Right lobe of liver (tissue), 6 donors: ENCODE measurements at regions not wholly inside any gene's neighbourhood (a gene's known extent, or its start where the extent isn't known, plus 50 kb on each side); places are given as distances from the start of the nearest gene placed in this dataset.

ENCODE experiments used
- ATAC-seq, 4 donors: fragments of 200-7000 bp; cut with Tn5 transposase; one replicate each; pipeline ENCODE4 v1.9.1; 2020; ENCODE audit warnings: mild to moderate bottlenecking in 4 of 4, moderate library complexity in 4 of 4
- DNase-seq, 3 donors: peaks; one replicate each; pipeline ENCODE4 v3.0.0-alpha.2; 2020
- H3K27ac ChIP-seq, 3 donors: fragments of 200-600 bp; one replicate each; pipeline ENCODE4 v1.8.0; 2022
- H3K27me3 ChIP-seq, 2 donors: fragments of 200-600 bp; one replicate each; pipeline ENCODE4 v1.8.0; 2022
- H3K36me3 ChIP-seq, 4 donors: fragments of 200-600 bp; sonication (generic) in 1 of 4; one replicate each; pipeline versions ENCODE4 v1.5.1 to v1.8.0; 2017 to 2022; ENCODE audit warnings: control low read depth in 1 of 4
- H3K4me1 ChIP-seq, 4 donors: fragments of 200-600 bp; sonication (generic) in 1 of 4; one replicate each; pipeline versions ENCODE4 v1.5.1 to v1.8.0; 2017 to 2022; ENCODE audit warnings: control low read depth in 1 of 4
- H3K4me3 ChIP-seq, 3 donors: fragments of 200-600 bp; one replicate each; pipeline ENCODE4 v1.8.0; 2022
- H3K9me3 ChIP-seq, 4 donors: fragments of 200-600 bp; sonication (generic) in 1 of 4; one replicate each; pipeline versions ENCODE4 v1.5.1 to v1.8.0; 2017 to 2022; ENCODE audit warnings: control low read depth in 1 of 4
- POLR2A ChIP-seq: fragments of 450-650 bp; IDR thresholded peaks from one replicate; pipeline ENCODE4 v1.6.1; 2017; ENCODE audit warnings: antibody characterized with exemption, mild to moderate bottlenecking
- WGBS: methylation state at CpG from one replicate; pipeline ENCODE4 v1.1.6; 2018; ENCODE audit warnings: low coverage, low lambda C conversion rate; ENCODE audit not compliant: insufficient coverage; ENCODE audit errors: missing lambda C conversion rate; 5-methylcytosine and 5-hydroxymethylcytosine counted together
- intact Hi-C, 2 donors: fragments of 100-400 bp; cut with DNase I; formaldehyde crosslinking; loops; one replicate each; pipeline versions ENCODE4 v1.11.2 to v1.14.1; 2022
- TF ChIP-seq, protein P1 (sequence below), 4 donors: fragments of 200-600 bp in 3 of 4; fragments of 450-650 bp in 1 of 4; IDR thresholded peaks; one replicate each; pipeline versions ENCODE4 v1.5.1 to v1.8.0; 2016 to 2022; ENCODE audit warnings: antibody characterized with exemption in 4 of 4, mild to moderate bottlenecking in 2 of 4
- donor health status: DM: no; HTN: yes; CAD: no.
- donor health status: DM: no; HTN: no; CAD: no.
- donor health status: DM: no; HTN: no; CAD: no.
- donor health status: DM: no; HTN: yes; CAD: no.
- donor health status: DM: no; HTN: yes; CAD: no.

DNA sequence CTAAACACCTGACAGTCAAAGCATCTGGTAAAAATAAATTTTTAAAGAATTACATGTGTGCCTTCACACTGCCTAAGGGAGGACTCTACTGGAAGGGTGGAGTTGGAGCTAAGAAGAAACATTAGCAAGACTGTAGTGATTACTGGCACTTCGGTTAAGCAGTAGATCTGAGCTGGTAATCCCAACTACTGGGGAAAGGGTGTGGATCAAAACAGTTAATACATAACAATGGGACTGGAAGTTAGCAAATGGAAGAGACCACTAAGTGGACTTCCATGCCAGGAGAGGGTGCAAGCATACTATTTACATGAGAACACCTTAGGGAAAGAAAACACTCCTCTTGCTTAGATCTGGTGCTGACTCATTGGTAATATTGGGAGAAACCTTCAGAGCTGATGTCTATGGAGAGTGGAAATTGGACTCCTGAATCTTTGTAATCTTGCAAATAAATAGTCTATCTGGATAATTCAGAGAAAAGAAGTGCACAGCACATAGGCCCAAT is 519.6 kb upstream of the LINC00305 start:
- Histone ChIP-seq H3K4me3 (no peak overlapping the region), H3K9me3 (no peaks in the 10 kb centered on the region), H3K36me3 (no peaks in the 10 kb centered on the region), H3K27me3 (no peaks in the 10 kb centered on the region), H3K27ac (no peak overlapping the region), H3K4me1 (no peaks in the 10 kb centered on the region)
- no peak for ATAC-seq
- TF ChIP-seq POLR2A = no peak
- TF ChIP-seq, protein P1, sequence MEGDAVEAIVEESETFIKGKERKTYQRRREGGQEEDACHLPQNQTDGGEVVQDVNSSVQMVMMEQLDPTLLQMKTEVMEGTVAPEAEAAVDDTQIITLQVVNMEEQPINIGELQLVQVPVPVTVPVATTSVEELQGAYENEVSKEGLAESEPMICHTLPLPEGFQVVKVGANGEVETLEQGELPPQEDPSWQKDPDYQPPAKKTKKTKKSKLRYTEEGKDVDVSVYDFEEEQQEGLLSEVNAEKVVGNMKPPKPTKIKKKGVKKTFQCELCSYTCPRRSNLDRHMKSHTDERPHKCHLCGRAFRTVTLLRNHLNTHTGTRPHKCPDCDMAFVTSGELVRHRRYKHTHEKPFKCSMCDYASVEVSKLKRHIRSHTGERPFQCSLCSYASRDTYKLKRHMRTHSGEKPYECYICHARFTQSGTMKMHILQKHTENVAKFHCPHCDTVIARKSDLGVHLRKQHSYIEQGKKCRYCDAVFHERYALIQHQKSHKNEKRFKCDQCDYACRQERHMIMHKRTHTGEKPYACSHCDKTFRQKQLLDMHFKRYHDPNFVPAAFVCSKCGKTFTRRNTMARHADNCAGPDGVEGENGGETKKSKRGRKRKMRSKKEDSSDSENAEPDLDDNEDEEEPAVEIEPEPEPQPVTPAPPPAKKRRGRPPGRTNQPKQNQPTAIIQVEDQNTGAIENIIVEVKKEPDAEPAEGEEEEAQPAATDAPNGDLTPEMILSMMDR (IDR thresholded peaks at IDR 0.05) = no peak
- no peak for DNase-seq
- intact Hi-C loops = no loop called here
- WGBS = 73% methylated on average over 1 of the region's 1 CpG

DNA sequence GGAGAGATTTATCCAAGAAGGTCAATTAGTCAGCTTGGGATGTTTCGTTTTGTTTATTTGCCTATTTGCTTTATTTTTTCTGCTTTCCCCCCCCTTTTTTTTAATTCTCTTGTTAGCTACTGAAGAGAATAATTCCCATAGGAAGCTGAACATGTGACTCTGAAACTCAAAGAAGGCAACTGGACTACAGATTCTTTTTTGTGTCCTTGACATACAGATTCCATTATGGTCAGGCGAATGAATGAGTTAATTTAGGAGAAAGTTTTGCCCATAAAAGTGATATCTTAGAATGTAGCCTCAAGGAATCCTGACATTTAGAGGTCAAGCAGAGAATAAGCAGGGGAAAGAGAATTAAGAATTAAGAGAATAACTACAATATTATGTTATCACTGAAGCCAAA is 514.2 kb upstream of the LINC00305 start:
- no peak for ATAC-seq
- Histone ChIP-seq H3K4me1 (no peaks in the 10 kb centered on the region), H3K4me3 (no peak overlapping the region), H3K27me3 (no peaks in the 10 kb centered on the region), H3K9me3 (no peaks in the 10 kb centered on the region), H3K27ac (no peak overlapping the region), H3K36me3 (no peaks in the 10 kb centered on the region)
- intact Hi-C loops = no loop called here
- no peak for DNase-seq
- TF ChIP-seq POLR2A = no peak
- WGBS = 64% methylated on average over 2 of the region's 2 CpGs

DNA sequence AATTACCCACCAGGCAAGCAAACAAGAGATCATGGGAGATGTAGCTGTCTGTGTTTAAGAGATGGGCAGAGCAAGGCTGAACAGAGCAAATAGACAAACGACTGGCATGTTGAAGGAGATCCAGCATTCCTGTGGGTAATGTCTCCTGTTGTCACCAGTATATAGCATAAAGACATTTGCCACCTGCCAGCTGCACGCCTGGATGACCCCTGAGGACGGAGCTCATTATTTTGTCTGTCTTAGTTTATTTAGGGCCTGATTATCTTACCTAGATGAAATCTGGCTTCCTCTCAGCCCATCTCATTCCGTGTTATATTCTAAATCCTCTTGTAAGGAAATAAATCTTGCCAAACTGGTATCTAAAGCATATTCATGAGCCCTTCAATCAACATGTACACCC is 510.3 kb upstream of the LINC00305 start:
- Histone ChIP-seq H3K9me3 (no peaks in the 10 kb centered on the region), H3K36me3 (no peaks in the 10 kb centered on the region), H3K27ac (no peak overlapping the region), H3K4me3 (no peak overlapping the region), H3K27me3 (no peaks in the 10 kb centered on the region), H3K4me1 (no peaks in the 10 kb centered on the region)
- intact Hi-C loops = no loop called here
- DNase-seq (no peak), ATAC-seq (no peak)
- WGBS = 30% methylated on average over 4 of the region's 4 CpGs
- TF ChIP-seq POLR2A = no peak
- TF ChIP-seq, protein P1 (IDR thresholded peaks at IDR 0.05) = no peak

DNA sequence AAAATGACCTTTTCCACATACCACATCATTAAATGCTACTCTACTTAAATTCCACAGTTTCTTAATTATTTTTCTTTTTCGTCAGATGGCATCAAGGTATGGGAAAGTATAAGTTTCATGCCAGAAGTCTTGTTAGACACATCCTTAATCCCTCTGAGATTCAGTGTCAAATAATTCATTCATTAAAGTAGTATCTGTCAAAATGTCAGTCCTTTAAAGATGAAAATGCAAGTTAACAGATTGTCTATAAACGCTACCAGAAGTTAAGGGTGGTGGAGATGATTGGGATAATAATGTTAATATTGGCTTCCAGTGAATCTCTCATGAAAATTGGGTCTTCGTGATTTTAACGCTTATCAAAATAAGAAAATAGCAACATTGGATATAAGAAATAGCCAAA is 504.2 kb upstream of the LINC00305 start:
- WGBS = 54% methylated on average over 4 of the region's 4 CpGs
- TF ChIP-seq, protein P1 (IDR thresholded peaks at IDR 0.05) = no peak
- TF ChIP-seq POLR2A = no peak
- ATAC-seq = no peak
- Histone ChIP-seq H3K4me1 (no peaks in the 10 kb centered on the region), H3K36me3 (no peaks in the 10 kb centered on the region), H3K4me3 (no peak overlapping the region), H3K27ac (no peak overlapping the region), H3K27me3 (no peaks in the 10 kb centered on the region), H3K9me3 (no peaks in the 10 kb centered on the region)
- intact Hi-C loops = no loop called here
- DNase-seq = no peak

DNA sequence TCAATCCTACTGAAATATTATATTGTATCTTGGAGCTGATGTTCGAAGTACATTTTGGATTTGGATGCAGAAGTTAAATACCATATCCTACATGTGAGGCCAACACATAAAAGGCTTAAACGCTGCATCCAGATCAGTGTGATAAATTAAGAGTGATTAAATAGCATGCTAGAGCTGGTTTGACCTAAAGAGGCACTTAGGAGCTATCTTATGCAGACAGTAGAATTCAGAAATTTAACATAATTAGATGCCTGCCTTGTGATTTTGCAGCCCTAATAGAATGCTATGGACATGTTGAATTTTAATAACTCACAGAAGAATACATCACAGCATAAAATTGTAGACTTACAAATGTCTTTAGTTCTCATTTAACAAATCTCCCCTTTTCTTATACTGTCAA is 501.2 kb upstream of the LINC00305 start:
- Histone ChIP-seq H3K36me3 (no peaks in the 10 kb centered on the region), H3K9me3 (no peaks in the 10 kb centered on the region), H3K4me3 (no peak overlapping the region), H3K27ac (no peak overlapping the region), H3K27me3 (no peaks in the 10 kb centered on the region), H3K4me1 (no peaks in the 10 kb centered on the region)
- no peak for ATAC-seq
- WGBS = 55% methylated on average over 2 of the region's 2 CpGs
- no peak for DNase-seq
- intact Hi-C loops = no loop called here
- TF ChIP-seq, protein P1 (IDR thresholded peaks at IDR 0.05) = no peak
- TF ChIP-seq POLR2A = no peak
